ENCODE measurements at regions not wholly inside any gene's neighbourhood (a gene's known extent, or its start where the extent isn't known, plus 50 kb on each side); places are given as distances from the start of the nearest gene placed in this dataset.

DNA sequence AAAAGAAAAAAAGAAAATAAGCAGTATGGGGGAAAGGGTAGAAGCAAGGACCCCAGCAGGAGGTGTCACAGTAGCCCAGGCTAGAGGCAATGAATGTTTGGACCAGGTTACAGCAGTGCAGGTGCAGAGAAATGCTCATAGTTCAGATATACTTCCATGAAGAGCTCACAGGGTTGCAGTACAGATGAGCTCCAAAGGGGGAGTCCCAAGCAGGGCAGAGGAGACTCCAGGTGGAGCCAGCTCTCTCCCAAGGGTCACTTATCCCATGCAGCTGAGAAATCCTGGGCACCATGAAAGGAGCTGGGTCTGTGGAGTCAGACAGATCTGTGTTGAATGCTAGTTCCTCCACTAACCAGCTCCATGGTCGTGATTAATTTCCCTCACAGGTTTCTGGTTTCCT, 174.9 kb downstream of the C7orf25 start:
- ATAC-seq = no peak
- H3K27me3 Mint-ChIP-seq = no peaks in the 10 kb centered on the region
- no peak overlapping the region for H3K4me3 Mint-ChIP-seq
- no peaks in the 10 kb centered on the region for H3K4me1 Mint-ChIP-seq (ENCODE audit: low read depth)
- TF ChIP-seq, protein P1, sequence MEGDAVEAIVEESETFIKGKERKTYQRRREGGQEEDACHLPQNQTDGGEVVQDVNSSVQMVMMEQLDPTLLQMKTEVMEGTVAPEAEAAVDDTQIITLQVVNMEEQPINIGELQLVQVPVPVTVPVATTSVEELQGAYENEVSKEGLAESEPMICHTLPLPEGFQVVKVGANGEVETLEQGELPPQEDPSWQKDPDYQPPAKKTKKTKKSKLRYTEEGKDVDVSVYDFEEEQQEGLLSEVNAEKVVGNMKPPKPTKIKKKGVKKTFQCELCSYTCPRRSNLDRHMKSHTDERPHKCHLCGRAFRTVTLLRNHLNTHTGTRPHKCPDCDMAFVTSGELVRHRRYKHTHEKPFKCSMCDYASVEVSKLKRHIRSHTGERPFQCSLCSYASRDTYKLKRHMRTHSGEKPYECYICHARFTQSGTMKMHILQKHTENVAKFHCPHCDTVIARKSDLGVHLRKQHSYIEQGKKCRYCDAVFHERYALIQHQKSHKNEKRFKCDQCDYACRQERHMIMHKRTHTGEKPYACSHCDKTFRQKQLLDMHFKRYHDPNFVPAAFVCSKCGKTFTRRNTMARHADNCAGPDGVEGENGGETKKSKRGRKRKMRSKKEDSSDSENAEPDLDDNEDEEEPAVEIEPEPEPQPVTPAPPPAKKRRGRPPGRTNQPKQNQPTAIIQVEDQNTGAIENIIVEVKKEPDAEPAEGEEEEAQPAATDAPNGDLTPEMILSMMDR (IDR thresholded peaks at IDR 0.05) = no peak
- no peak for DNase-seq
- H3K36me3 Mint-ChIP-seq (ENCODE audit: low read depth) = no peaks in the 10 kb centered on the region
- intact Hi-C loops (cut with micrococcal nuclease) = no loop called here
- no peaks in the 10 kb centered on the region for H3K9me3 Mint-ChIP-seq
- ChIA-PET POLR2A (interaction anchor here (0.5 kb wide), 1 partner anchor 10 kb away, joined by 3 read pairs; no protein-coding TSS in a partner anchor), CTCF (interaction anchor here (1.2 kb wide), 1 partner anchor 9 kb away, joined by 7 read pairs; no protein-coding TSS in a partner anchor)
- no peak overlapping the region for H3K27ac Mint-ChIP-seq

DNA sequence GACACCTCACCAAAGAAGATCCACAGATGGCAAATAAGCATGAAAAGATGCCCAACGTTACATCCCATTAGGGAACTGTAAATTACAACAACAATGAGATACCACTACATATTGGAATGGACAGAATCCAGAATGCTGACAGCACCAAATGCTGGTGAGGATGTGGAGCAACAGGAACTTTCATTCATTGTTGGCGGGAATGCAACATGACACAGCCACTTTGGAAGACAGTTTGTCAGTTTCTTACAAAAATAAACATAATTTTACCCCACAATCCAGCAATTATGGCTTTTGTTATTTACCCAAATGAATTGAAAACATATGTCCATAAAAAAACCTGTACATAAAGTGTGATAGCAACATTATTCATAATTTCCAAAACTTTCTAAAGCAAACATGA, 176.8 kb downstream of the C7orf25 start:
- CTCF ChIA-PET = no interaction called here
- no peaks in the 10 kb centered on the region for H3K9me3 Mint-ChIP-seq
- H3K4me3 Mint-ChIP-seq = no peak overlapping the region
- TF ChIP-seq, protein P1 (IDR thresholded peaks at IDR 0.05) = no peak
- POLR2A ChIA-PET = no interaction called here
- intact Hi-C loops (cut with micrococcal nuclease) = no loop called here
- H3K27me3 Mint-ChIP-seq = no peaks in the 10 kb centered on the region
- no peaks in the 10 kb centered on the region for H3K4me1 Mint-ChIP-seq (ENCODE audit: low read depth)
- no peak overlapping the region for H3K27ac Mint-ChIP-seq
- no peak for DNase-seq
- H3K36me3 Mint-ChIP-seq (ENCODE audit: low read depth) = no peaks in the 10 kb centered on the region
- ATAC-seq = no peak

DNA sequence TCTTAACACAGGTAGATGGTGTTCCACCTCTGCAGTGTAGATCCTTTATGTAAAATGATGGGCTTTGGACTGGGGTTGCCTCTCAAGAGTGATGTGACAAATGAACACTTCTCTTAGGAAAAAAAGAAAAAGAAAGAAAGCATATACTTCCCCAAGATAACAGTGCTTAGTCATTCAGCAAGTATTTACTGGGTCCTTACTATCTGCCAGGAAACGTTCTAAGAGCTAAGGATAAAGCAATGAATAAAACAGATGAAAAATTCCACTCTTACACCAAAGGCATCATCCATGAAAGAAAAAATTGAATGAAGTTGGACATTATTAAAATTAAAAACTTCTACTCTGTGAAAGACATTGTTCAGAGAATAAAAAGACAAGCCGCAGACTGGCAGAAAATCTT, 177.3 kb downstream of the C7orf25 start:
- Mint-ChIP-seq H3K27ac (no peak overlapping the region), H3K9me3 (no peaks in the 10 kb centered on the region), H3K4me3 (no peak overlapping the region), H3K27me3 (no peaks in the 10 kb centered on the region), H3K36me3 (ENCODE audit: low read depth) (no peaks in the 10 kb centered on the region), H3K4me1 (ENCODE audit: low read depth) (no peaks in the 10 kb centered on the region)
- ChIA-PET CTCF (interaction anchor here (1.8 kb wide), 1 partner anchor 11 kb away, joined by 4 read pairs; no protein-coding TSS in a partner anchor), POLR2A (no interaction called here)
- DNase-seq (no peak), ATAC-seq (no peak)
- intact Hi-C loops (cut with micrococcal nuclease) = no loop called here
- TF ChIP-seq, protein P1 (IDR thresholded peaks at IDR 0.05) = no peak

DNA sequence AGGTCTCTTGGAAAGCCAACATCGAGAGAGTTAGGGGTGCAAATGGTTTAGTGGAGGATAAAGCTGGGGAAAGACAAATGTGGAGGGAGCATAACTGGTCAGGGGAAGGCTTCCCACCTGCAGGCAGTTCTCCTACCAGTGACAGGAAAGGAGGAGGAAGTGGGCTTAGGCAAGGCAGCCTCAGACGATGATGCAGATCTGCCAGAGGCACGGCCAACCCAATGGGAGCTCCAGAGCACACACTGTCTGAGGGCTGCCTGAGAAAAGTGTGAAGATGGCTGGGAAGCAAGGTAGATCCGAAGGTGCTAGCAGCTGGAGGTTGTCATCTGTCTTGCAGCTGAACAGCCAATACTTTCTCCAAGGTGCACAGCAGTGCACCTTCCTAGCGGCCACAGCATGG, 178.8 kb downstream of the C7orf25 start:
- Mint-ChIP-seq H3K4me3 (no peak overlapping the region), H3K4me1 (ENCODE audit: low read depth) (no peaks in the 10 kb centered on the region), H3K9me3 (no peaks in the 10 kb centered on the region), H3K27me3 (no peaks in the 10 kb centered on the region), H3K27ac (no peak overlapping the region), H3K36me3 (ENCODE audit: low read depth) (no peaks in the 10 kb centered on the region)
- TF ChIP-seq, protein P1 (IDR thresholded peaks at IDR 0.05) = no peak
- intact Hi-C loops (cut with micrococcal nuclease) = no loop called here
- DNase-seq (no peak), ATAC-seq (no peak)
- CTCF ChIA-PET = interaction anchor here (1.8 kb wide), 1 partner anchor 12 kb away, joined by 4 read pairs; no protein-coding TSS in a partner anchor
- POLR2A ChIA-PET = no interaction called here

DNA sequence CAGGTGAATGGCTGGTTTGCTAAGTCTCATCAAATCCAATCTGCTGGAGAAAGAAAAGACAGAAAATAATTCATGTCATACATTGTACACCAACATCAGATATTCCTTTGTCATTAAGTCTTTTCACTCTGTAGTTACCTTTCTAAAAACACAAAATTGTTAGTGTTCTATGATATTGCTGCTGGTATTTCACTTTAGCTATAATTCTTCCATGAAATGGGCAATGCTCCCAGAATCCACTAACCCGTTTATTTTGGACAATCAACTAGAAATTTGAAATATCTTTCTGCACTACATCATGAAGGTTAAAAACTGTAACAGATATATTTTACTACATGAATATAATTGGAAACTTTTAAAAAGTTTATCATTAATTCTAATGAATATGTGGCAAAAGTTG, 181.3 kb downstream of the C7orf25 start:
- ChIA-PET CTCF (interaction anchor here (1.0 to 1.5 kb wide), 2 partner anchors 12 to 16 kb away, joined by 3 to 4 read pairs; no protein-coding TSS in a partner anchor), POLR2A (no interaction called here)
- Mint-ChIP-seq H3K4me3 (no peak overlapping the region), H3K4me1 (ENCODE audit: low read depth) (no peaks in the 10 kb centered on the region), H3K9me3 (no peaks in the 10 kb centered on the region), H3K27ac (no peak overlapping the region), H3K36me3 (ENCODE audit: low read depth) (no peaks in the 10 kb centered on the region), H3K27me3 (peaks cover 1% of the 10 kb centered on the region)
- intact Hi-C loops (cut with micrococcal nuclease) = no loop called here
- ATAC-seq (no peak), DNase-seq (no peak)
- TF ChIP-seq, protein P1 (IDR thresholded peaks at IDR 0.05) = no peak

Data from activated CD8-positive, alpha-beta T cell treated with anti-CD3 and anti-CD28 coated beads for 36 hours (primary cell).